Osteocyte (in vitro differentiated cells): ENCODE measurements at regions not wholly inside any gene's neighbourhood (a gene's known extent, or its start where the extent isn't known, plus 50 kb on each side); places are given as distances from the start of the nearest gene placed in this dataset.

Source experiments
- DNase-seq: peaks from one replicate; pipeline ENCODE4 v3.0.0; 2021; ENCODE audit warnings: mixed read lengths; ENCODE audit not compliant: unreplicated experiment; ENCODE audit errors: extremely low spot score
- H3K27ac Mint-ChIP-seq: one replicate; pipeline ENCODE4 v1.8.0; 2021; ENCODE audit warnings: mild to moderate bottlenecking, mixed read lengths; ENCODE audit not compliant: unreplicated experiment
- H3K27me3 Mint-ChIP-seq: one replicate; pipeline ENCODE4 v1.8.0; 2021; ENCODE audit warnings: mixed read lengths; ENCODE audit not compliant: unreplicated experiment
- H3K36me3 Mint-ChIP-seq: one replicate; pipeline ENCODE4 v1.8.0; 2021; ENCODE audit warnings: mixed read lengths; ENCODE audit not compliant: unreplicated experiment
- H3K4me1 Mint-ChIP-seq: one replicate; pipeline ENCODE4 v1.8.0; 2021; ENCODE audit warnings: mixed read lengths; ENCODE audit not compliant: unreplicated experiment
- H3K4me3 Mint-ChIP-seq: one replicate; pipeline ENCODE4 v1.8.0; 2021; ENCODE audit warnings: mild to moderate bottlenecking, moderate library complexity, mixed read lengths; ENCODE audit not compliant: unreplicated experiment
- H3K9me3 Mint-ChIP-seq: one replicate; pipeline ENCODE4 v1.8.0; 2021; ENCODE audit warnings: mixed read lengths; ENCODE audit not compliant: unreplicated experiment
- CTCF ChIP-seq: fragments of 200-600 bp; sonication (generic); IDR thresholded peaks from 2 replicates; pipeline ENCODE4 v1.5.0; 2021; ENCODE audit warnings: antibody characterized with exemption, mild to moderate bottlenecking, moderate library complexity

- peaks cover 16% of the 10 kb centered on the region for H3K9me3 Mint-ChIP-seq
- no peaks in the 10 kb centered on the region for H3K27me3 Mint-ChIP-seq
- DNase-seq: no peak
- H3K27ac Mint-ChIP-seq: no peak overlapping the region
- H3K36me3 Mint-ChIP-seq: no peaks in the 10 kb centered on the region
- H3K4me1 Mint-ChIP-seq: peaks cover 32% of the 10 kb centered on the region
- H3K4me3 Mint-ChIP-seq: no peak overlapping the region
- no peak for TF ChIP-seq CTCF
These were observed 251.6 kb downstream of the HACE1 start for GRCh38 chr6:104608101-104608500.

- peaks cover 16% of the 10 kb centered on the region for H3K9me3 Mint-ChIP-seq
- no peaks in the 10 kb centered on the region for H3K36me3 Mint-ChIP-seq
- no peak overlapping the region for H3K27ac Mint-ChIP-seq
- DNase-seq: no peak
- peaks cover 32% of the 10 kb centered on the region for H3K4me1 Mint-ChIP-seq
- no peak for TF ChIP-seq CTCF
- H3K27me3 Mint-ChIP-seq: no peaks in the 10 kb centered on the region
- no peak overlapping the region for H3K4me3 Mint-ChIP-seq
These were observed 252.2 kb downstream of the HACE1 start for GRCh38 chr6:104607501-104607900.

GRCh38 chr6:104606361-104606760 lies 253.4 kb downstream of the HACE1 start:
- TF ChIP-seq CTCF: no peak
- peaks cover 11% of the 10 kb centered on the region for H3K9me3 Mint-ChIP-seq
- no peak overlapping the region for H3K4me3 Mint-ChIP-seq
- no peaks in the 10 kb centered on the region for H3K36me3 Mint-ChIP-seq
- DNase-seq: no peak
- H3K4me1 Mint-ChIP-seq: peaks cover 37% of the 10 kb centered on the region
- no peaks in the 10 kb centered on the region for H3K27me3 Mint-ChIP-seq
- no peak overlapping the region for H3K27ac Mint-ChIP-seq

GRCh38 chr6:104604685-104605084 lies 255.0 kb downstream of the HACE1 start:
- Mint-ChIP-seq H3K9me3 (peaks cover 11% of the 10 kb centered on the region), H3K36me3 (no peaks in the 10 kb centered on the region), H3K27ac (no peak overlapping the region), H3K4me1 (peaks cover 38% of the 10 kb centered on the region), H3K27me3 (no peaks in the 10 kb centered on the region), H3K4me3 (no peak overlapping the region)
- DNase-seq: no peak
- TF ChIP-seq CTCF: no peak

GRCh38 chr6:104603108-104603745 lies 256.5 kb downstream of the HACE1 start:
- no peaks in the 10 kb centered on the region for H3K27me3 Mint-ChIP-seq
- H3K36me3 Mint-ChIP-seq: no peaks in the 10 kb centered on the region
- peaks cover 11% of the 10 kb centered on the region for H3K9me3 Mint-ChIP-seq
- no peak for DNase-seq
- peaks cover 38% of the 10 kb centered on the region for H3K4me1 Mint-ChIP-seq
- H3K4me3 Mint-ChIP-seq: no peak overlapping the region
- H3K27ac Mint-ChIP-seq: peak overlapping the region; percentile 62
- TF ChIP-seq CTCF: no peak
